GM21526 (cell line): ENCODE measurements at regions not wholly inside any gene's neighbourhood (a gene's known extent, or its start where the extent isn't known, plus 50 kb on each side); places are given as distances from the start of the nearest gene placed in this dataset.
"Not testable (repeated sequence)": the region's sequence is repeated elsewhere in the genome, so short reads cannot be mapped to it uniquely, and the experiment has no call there.

ENCODE experiments used
- ATAC-seq: cut with Tn5 transposase; IDR thresholded peaks from one replicate; pipeline ENCODE4 v1.9.1; 2021; ENCODE audit warnings: moderate library complexity; ENCODE audit not compliant: unreplicated experiment, low FRiP score

GRCh38 chr12:34401659-34402227 lies 379.4 kb downstream of the ALG10 start:
- ATAC-seq = no peak

GRCh38 chr12:34402228-34402898 lies 380.1 kb downstream of the ALG10 start:
- ATAC-seq = no peak

GRCh38 chr12:34402899-34403705 lies 380.8 kb downstream of the ALG10 start:
- no peak for ATAC-seq

- ATAC-seq = no peak
Measured at GRCh38 chr12:34403706-34404376, 381.5 kb downstream of the ALG10 start.

- no peak for ATAC-seq
Measured at GRCh38 chr12:34404377-34405285, 382.3 kb downstream of the ALG10 start.

- no peak for ATAC-seq
Measured at GRCh38 chr12:34405286-34406227, 383.3 kb downstream of the ALG10 start.

- no peak for ATAC-seq
Measured at GRCh38 chr12:34406228-34406995, 384.1 kb downstream of the ALG10 start.

- ATAC-seq = no peak
Measured at GRCh38 chr12:34406996-34407300, 384.7 kb downstream of the ALG10 start.

- ATAC-seq = no peak
Measured at GRCh38 chr12:34407813-34408212, 385.5 kb downstream of the ALG10 start.

- not testable (repeated sequence) for ATAC-seq
Measured at GRCh38 chr12:34431509-34431908, 409.2 kb downstream of the ALG10 start.
